GM19372 (cell line): ENCODE measurements at regions not wholly inside any gene's neighbourhood (a gene's known extent, or its start where the extent isn't known, plus 50 kb on each side); places are given as distances from the start of the nearest gene placed in this dataset.
"Not testable (repeated sequence)": the region's sequence is repeated elsewhere in the genome, so short reads cannot be mapped to it uniquely, and the experiment has no call there.

Experiments used
- ATAC-seq: cut with Tn5 transposase; IDR thresholded peaks from one replicate; pipeline ENCODE4 v1.9.1; 2021; ENCODE audit warnings: mild to moderate bottlenecking, low read depth, moderate library complexity; ENCODE audit not compliant: unreplicated experiment

- ATAC-seq: not testable (repeated sequence)
Observed at GRCh38 chr4:131750006-131750405, 1399.1 kb upstream of the PCDH10 start.

GRCh38 chr4:131750469-131750868 is 1398.6 kb upstream of the PCDH10 start:
- ATAC-seq: not testable (repeated sequence)

- ATAC-seq: not testable (repeated sequence)
Observed at GRCh38 chr4:131762234-131762633, 1386.9 kb upstream of the PCDH10 start.

- no peak for ATAC-seq
Observed at GRCh38 chr4:131764730-131765129, 1384.4 kb upstream of the PCDH10 start.

- not testable (repeated sequence) for ATAC-seq
Observed at GRCh38 chr4:131774382-131774781, 1374.7 kb upstream of the PCDH10 start.

- not testable (repeated sequence) for ATAC-seq
Observed at GRCh38 chr4:131810565-131810964, 1338.5 kb upstream of the PCDH10 start.
